Panc1 (cell line): ENCODE measurements at regions not wholly inside any gene's neighbourhood (a gene's known extent, or its start where the extent isn't known, plus 50 kb on each side); places are given as distances from the start of the nearest gene placed in this dataset.

Experiments
- CTCF ChIP-seq: fragments of 450-650 bp; IDR thresholded peaks from 2 replicates; pipeline ENCODE4 v1.5.1; 2017; ENCODE audit warnings: mild to moderate bottlenecking
- POLR2AphosphoS5 ChIP-seq: IDR thresholded peaks from 2 replicates; pipeline ENCODE4 v1.6.1; 2012; ENCODE audit warnings: mild to moderate bottlenecking, low read depth, low read length, moderate library complexity

GRCh38 chr2:122307763-122308162 is 552.3 kb downstream of the TSN start:
- TF ChIP-seq CTCF: no peak
- no peak for TF ChIP-seq POLR2AphosphoS5
